ENCODE measurements at regions not wholly inside any gene's neighbourhood (a gene's known extent, or its start where the extent isn't known, plus 50 kb on each side); places are given as distances from the start of the nearest gene placed in this dataset.

DNA sequence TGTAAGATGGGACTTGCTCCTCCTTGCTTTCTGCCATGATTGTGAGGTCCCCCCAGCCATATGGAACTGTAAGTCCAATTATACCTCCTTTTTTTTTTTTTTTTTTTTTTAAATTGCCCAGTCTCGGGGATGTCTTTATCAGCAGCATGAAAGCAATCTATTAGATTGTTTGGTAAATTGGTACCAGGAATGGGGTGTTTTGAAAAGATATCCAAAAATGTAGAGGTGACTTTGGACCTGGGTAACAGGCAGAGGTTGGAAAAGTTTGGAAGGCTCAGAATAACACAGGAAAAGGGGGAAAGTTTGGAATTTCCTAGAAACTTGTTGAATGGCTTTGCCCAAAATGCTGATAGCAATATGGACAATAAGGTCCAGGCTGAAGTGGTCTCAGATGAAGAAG, 545.8 kb upstream of the ALCAM start:
- H3K27ac Mint-ChIP-seq: no peak overlapping the region
- no peaks in the 10 kb centered on the region for H3K36me3 Mint-ChIP-seq (ENCODE audit: low read depth)
- intact Hi-C loops (cut with micrococcal nuclease): no loop called here
- H3K4me3 Mint-ChIP-seq (ENCODE audit: low read depth): no peak overlapping the region
- no peaks in the 10 kb centered on the region for H3K4me1 Mint-ChIP-seq (ENCODE audit: low read depth)
- H3K27me3 Mint-ChIP-seq (ENCODE audit: low read depth): no peaks in the 10 kb centered on the region
- H3K9me3 Mint-ChIP-seq: peaks cover 12% of the 10 kb centered on the region
- no peak for DNase-seq (ENCODE audit: low spot score)

- no peaks in the 10 kb centered on the region for H3K36me3 Mint-ChIP-seq (ENCODE audit: low read depth)
- intact Hi-C loops (cut with micrococcal nuclease): no loop called here
- H3K4me3 Mint-ChIP-seq (ENCODE audit: low read depth): no peak overlapping the region
- H3K27ac Mint-ChIP-seq: no peak overlapping the region
- peaks cover 12% of the 10 kb centered on the region for H3K9me3 Mint-ChIP-seq
- no peak for DNase-seq (ENCODE audit: low spot score)
- no peaks in the 10 kb centered on the region for H3K27me3 Mint-ChIP-seq (ENCODE audit: low read depth)
- H3K4me1 Mint-ChIP-seq (ENCODE audit: low read depth): no peaks in the 10 kb centered on the region
Measured at GRCh38 chr3:104825116-104825515, 541.6 kb upstream of the ALCAM start.

- no peaks in the 10 kb centered on the region for H3K27me3 Mint-ChIP-seq (ENCODE audit: low read depth)
- intact Hi-C loops (cut with micrococcal nuclease): no loop called here
- no peaks in the 10 kb centered on the region for H3K4me1 Mint-ChIP-seq (ENCODE audit: low read depth)
- H3K4me3 Mint-ChIP-seq (ENCODE audit: low read depth): no peak overlapping the region
- no peak overlapping the region for H3K27ac Mint-ChIP-seq
- H3K36me3 Mint-ChIP-seq (ENCODE audit: low read depth): no peaks in the 10 kb centered on the region
- DNase-seq (ENCODE audit: low spot score): no peak
- no peaks in the 10 kb centered on the region for H3K9me3 Mint-ChIP-seq
Measured at GRCh38 chr3:104831071-104831470, 535.6 kb upstream of the ALCAM start.

- no peaks in the 10 kb centered on the region for H3K36me3 Mint-ChIP-seq (ENCODE audit: low read depth)
- intact Hi-C loops (cut with micrococcal nuclease): no loop called here
Measured at GRCh38 chr3:104832530-104832929, 534.2 kb upstream of the ALCAM start.

DNA sequence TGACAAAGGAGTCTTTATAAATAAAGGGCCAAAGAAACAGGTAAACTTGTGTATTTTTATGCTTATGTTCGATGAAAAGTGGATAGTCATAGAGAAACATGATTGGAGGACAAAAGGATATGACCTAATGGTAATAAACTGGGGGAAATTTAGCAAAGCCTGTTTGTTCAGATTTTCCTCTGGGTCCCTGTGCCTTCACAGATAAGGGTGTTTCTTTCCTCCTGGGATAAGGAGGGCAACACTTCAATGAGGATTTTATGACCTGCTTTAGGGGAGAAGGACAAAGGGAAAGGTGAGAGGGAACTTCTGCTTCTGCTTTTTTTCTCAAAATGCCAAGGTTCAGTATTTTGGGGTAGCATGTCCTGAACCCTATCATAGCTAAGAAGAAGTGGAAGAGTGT, 531.3 kb upstream of the ALCAM start:
- Mint-ChIP-seq H3K4me3 (ENCODE audit: low read depth) (no peak overlapping the region), H3K4me1 (ENCODE audit: low read depth) (no peaks in the 10 kb centered on the region), H3K27ac (no peak overlapping the region), H3K36me3 (ENCODE audit: low read depth) (no peaks in the 10 kb centered on the region), H3K9me3 (no peaks in the 10 kb centered on the region), H3K27me3 (ENCODE audit: low read depth) (no peaks in the 10 kb centered on the region)
- no peak for DNase-seq (ENCODE audit: low spot score)
- intact Hi-C loops (cut with micrococcal nuclease): no loop called here

More at GRCh38 chr3:104832530-104832929, 534.2 kb upstream of the ALCAM start:
- no peaks in the 10 kb centered on the region for H3K9me3 Mint-ChIP-seq
- no peak overlapping the region for H3K4me3 Mint-ChIP-seq (ENCODE audit: low read depth)
- no peak for DNase-seq (ENCODE audit: low spot score)
- no peak overlapping the region for H3K27ac Mint-ChIP-seq
- no peaks in the 10 kb centered on the region for H3K27me3 Mint-ChIP-seq (ENCODE audit: low read depth)
- no peaks in the 10 kb centered on the region for H3K4me1 Mint-ChIP-seq (ENCODE audit: low read depth)

GRCh38 chr3:104846270-104846669, 520.4 kb upstream of the ALCAM start:
- H3K27me3 Mint-ChIP-seq (ENCODE audit: low read depth): no peaks in the 10 kb centered on the region
- H3K4me1 Mint-ChIP-seq (ENCODE audit: low read depth): no peaks in the 10 kb centered on the region
- H3K4me3 Mint-ChIP-seq (ENCODE audit: low read depth): no peak overlapping the region
- no peaks in the 10 kb centered on the region for H3K36me3 Mint-ChIP-seq (ENCODE audit: low read depth)
- intact Hi-C loops (cut with micrococcal nuclease): no loop called here
- no peaks in the 10 kb centered on the region for H3K9me3 Mint-ChIP-seq
- DNase-seq (ENCODE audit: low spot score): no peak
- no peak overlapping the region for H3K27ac Mint-ChIP-seq

DNA sequence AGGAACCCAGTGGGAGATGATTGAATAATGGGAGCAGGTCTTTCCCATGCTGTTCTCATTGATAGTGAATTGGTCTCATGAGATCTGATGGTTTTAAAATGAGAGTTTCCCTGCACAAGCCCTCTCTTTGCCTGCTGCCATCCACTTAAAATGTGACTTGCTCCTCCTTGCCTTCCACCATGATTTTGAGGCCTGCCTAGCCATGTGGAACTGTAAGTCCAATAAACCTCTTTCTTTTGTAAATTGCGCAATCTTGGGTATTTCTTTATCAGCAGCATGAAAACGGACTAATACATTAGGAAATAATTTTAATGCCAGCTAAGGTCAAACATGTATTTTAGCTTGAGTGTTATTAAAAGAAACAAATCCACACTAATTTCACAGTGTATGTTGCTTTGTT, 517.6 kb upstream of the ALCAM start:
- Mint-ChIP-seq H3K9me3 (no peaks in the 10 kb centered on the region), H3K27me3 (ENCODE audit: low read depth) (no peaks in the 10 kb centered on the region), H3K36me3 (ENCODE audit: low read depth) (no peaks in the 10 kb centered on the region), H3K4me3 (ENCODE audit: low read depth) (no peak overlapping the region), H3K4me1 (ENCODE audit: low read depth) (no peaks in the 10 kb centered on the region), H3K27ac (no peak overlapping the region)
- no peak for DNase-seq (ENCODE audit: low spot score)
- intact Hi-C loops (cut with micrococcal nuclease): no loop called here

DNA sequence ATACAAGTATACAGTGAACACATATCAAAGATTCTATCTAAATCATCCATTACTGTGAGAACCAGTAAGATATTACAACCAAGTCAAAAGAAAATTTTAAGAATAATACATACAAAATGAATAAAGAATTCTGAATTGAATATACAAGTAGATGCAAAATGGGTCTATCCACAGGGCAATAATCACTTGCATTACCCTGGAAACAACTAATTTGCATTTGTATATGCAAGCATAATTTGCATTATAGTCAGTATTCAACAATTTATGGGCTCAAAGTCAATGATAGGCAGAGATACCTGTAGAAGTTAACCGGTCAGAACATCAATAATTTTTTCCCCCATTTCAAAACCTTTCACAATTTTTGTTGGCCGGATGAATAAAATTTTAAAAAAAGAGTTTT, 512.2 kb upstream of the ALCAM start:
- Mint-ChIP-seq H3K27me3 (ENCODE audit: low read depth) (no peaks in the 10 kb centered on the region), H3K4me3 (ENCODE audit: low read depth) (no peak overlapping the region), H3K36me3 (ENCODE audit: low read depth) (no peaks in the 10 kb centered on the region), H3K9me3 (no peaks in the 10 kb centered on the region), H3K27ac (no peak overlapping the region), H3K4me1 (ENCODE audit: low read depth) (no peaks in the 10 kb centered on the region)
- DNase-seq (ENCODE audit: low spot score): no peak
- intact Hi-C loops (cut with micrococcal nuclease): no loop called here

- H3K4me3 Mint-ChIP-seq (ENCODE audit: low read depth): no peak overlapping the region
- H3K27me3 Mint-ChIP-seq (ENCODE audit: low read depth): no peaks in the 10 kb centered on the region
- no peak overlapping the region for H3K27ac Mint-ChIP-seq
- H3K9me3 Mint-ChIP-seq: no peaks in the 10 kb centered on the region
- intact Hi-C loops (cut with micrococcal nuclease): no loop called here
- H3K36me3 Mint-ChIP-seq (ENCODE audit: low read depth): no peaks in the 10 kb centered on the region
- H3K4me1 Mint-ChIP-seq (ENCODE audit: low read depth): no peaks in the 10 kb centered on the region
- no peak for DNase-seq (ENCODE audit: low spot score)
Measured at GRCh38 chr3:104855702-104856101, 511.0 kb upstream of the ALCAM start.

DNA sequence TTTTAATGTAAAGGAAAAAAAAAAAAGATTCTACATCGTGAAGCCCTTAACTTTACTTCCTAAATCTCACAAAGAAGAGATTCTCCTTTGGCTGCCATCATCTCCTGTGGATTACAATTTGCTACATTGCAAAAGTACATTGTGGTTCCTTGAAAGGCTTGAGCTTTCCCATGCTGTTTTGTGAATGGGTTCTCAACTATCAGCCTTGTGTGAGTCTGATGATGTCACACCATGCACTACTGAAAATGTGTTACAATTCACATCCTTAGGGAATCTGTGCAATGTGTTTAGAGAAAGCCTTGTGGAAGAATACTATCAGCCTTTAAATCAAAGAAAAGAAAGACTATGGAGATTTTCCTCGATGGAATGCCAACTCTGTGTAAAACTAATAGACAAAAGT, 510.0 kb upstream of the ALCAM start:
- H3K9me3 Mint-ChIP-seq: no peaks in the 10 kb centered on the region
- no peak for DNase-seq (ENCODE audit: low spot score)
- H3K4me3 Mint-ChIP-seq (ENCODE audit: low read depth): no peak overlapping the region
- no peak overlapping the region for H3K27ac Mint-ChIP-seq
- H3K4me1 Mint-ChIP-seq (ENCODE audit: low read depth): no peaks in the 10 kb centered on the region
- no peaks in the 10 kb centered on the region for H3K36me3 Mint-ChIP-seq (ENCODE audit: low read depth)
- H3K27me3 Mint-ChIP-seq (ENCODE audit: low read depth): no peaks in the 10 kb centered on the region
- intact Hi-C loops (cut with micrococcal nuclease): no loop called here

DNA sequence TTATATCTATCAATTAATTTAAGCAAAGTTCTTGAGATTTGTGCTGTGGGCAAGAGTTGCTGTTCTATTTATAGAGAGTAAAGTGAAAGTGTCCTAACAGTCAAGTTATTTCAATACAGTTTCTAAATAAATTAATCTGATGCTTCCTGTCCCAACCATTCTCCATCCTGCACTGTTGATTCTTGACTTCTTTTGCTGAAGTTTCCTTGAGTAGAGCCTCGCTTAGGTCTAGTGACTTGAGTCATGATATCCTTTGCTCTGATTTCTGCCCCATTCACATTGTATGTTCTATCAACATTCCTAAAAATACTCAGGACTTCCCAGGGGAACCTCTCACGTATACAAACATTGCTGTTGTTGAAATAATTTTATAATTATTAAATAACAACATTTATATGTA, 498.4 kb upstream of the ALCAM start:
- DNase-seq (ENCODE audit: low spot score): no peak
- Mint-ChIP-seq H3K36me3 (ENCODE audit: low read depth) (no peaks in the 10 kb centered on the region), H3K4me1 (ENCODE audit: low read depth) (no peaks in the 10 kb centered on the region), H3K27me3 (ENCODE audit: low read depth) (no peaks in the 10 kb centered on the region), H3K9me3 (no peaks in the 10 kb centered on the region), H3K27ac (no peak overlapping the region), H3K4me3 (ENCODE audit: low read depth) (no peak overlapping the region)
- intact Hi-C loops (cut with micrococcal nuclease): no loop called here

GRCh38 chr3:104870276-104870675, 496.4 kb upstream of the ALCAM start:
- Mint-ChIP-seq H3K27ac (no peak overlapping the region), H3K9me3 (no peaks in the 10 kb centered on the region), H3K4me1 (ENCODE audit: low read depth) (no peaks in the 10 kb centered on the region), H3K36me3 (ENCODE audit: low read depth) (no peaks in the 10 kb centered on the region), H3K27me3 (ENCODE audit: low read depth) (no peaks in the 10 kb centered on the region), H3K4me3 (ENCODE audit: low read depth) (no peak overlapping the region)
- intact Hi-C loops (cut with micrococcal nuclease): no loop called here
- no peak for DNase-seq (ENCODE audit: low spot score)

DNA sequence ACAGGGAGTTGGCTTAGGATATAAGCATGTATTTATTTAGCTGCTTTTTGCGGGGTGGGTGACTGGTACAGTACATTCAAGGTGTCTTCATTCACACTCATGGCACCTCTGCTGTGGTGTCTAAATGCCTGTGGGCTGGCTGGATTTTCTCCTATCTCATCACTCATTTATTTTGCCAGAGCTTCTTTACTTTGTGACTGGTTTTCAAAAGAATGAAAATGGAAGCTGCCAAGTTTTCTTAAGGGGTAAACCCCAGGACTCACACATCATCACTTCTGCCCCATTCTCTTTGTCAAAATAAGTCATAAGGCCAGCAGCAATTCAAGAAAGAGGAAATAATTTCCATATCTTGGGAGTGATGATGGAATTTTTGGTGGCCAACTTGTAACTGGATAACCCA, 493.4 kb upstream of the ALCAM start:
- no peak overlapping the region for H3K4me3 Mint-ChIP-seq (ENCODE audit: low read depth)
- H3K9me3 Mint-ChIP-seq: no peaks in the 10 kb centered on the region
- intact Hi-C loops (cut with micrococcal nuclease): no loop called here
- H3K4me1 Mint-ChIP-seq (ENCODE audit: low read depth): no peaks in the 10 kb centered on the region
- DNase-seq (ENCODE audit: low spot score): no peak
- no peak overlapping the region for H3K27ac Mint-ChIP-seq
- H3K27me3 Mint-ChIP-seq (ENCODE audit: low read depth): no peaks in the 10 kb centered on the region
- no peaks in the 10 kb centered on the region for H3K36me3 Mint-ChIP-seq (ENCODE audit: low read depth)

DNA sequence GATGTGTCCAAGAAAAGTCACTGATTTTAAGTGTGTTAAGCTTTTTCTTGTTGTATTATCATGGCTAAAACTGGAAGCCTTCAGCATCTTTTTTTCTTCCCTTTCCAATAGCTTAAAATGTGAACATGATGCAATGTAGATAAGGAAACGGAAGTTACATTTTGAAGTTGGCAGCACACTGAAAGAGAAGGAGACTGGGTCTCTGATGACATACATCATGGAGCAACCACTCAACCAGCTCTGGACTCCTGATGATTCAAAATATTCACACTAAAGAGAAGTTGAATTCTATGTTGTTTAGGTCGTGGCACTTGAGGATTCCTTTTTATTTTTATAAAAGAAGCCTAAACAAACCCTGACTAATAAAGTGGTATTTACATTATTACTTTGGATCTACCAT, 488.3 kb upstream of the ALCAM start:
- Mint-ChIP-seq H3K4me1 (ENCODE audit: low read depth) (no peaks in the 10 kb centered on the region), H3K9me3 (no peaks in the 10 kb centered on the region)
- intact Hi-C loops (cut with micrococcal nuclease): no loop called here

More for the DNA sequence above, 488.3 kb upstream of the ALCAM start:
- no peak overlapping the region for H3K4me3 Mint-ChIP-seq (ENCODE audit: low read depth)
- no peaks in the 10 kb centered on the region for H3K27me3 Mint-ChIP-seq (ENCODE audit: low read depth)
- no peak for DNase-seq (ENCODE audit: low spot score)
- no peaks in the 10 kb centered on the region for H3K36me3 Mint-ChIP-seq (ENCODE audit: low read depth)
- H3K27ac Mint-ChIP-seq: no peak overlapping the region

Data from activated T-helper 2 cell treated with anti-CD3 and anti-CD28 coated beads, Interferon-gamma antibody, Interleukin-2, Interleukin-4, amounts not matched to agents 10 μg/mL and 5 μg/mL and 100 μg/mL, durations not matched to agents 14 hours and 24 hours and 36 hours (primary cell).